Calu3 (cell line): ENCODE measurements at regions not wholly inside any gene's neighbourhood (a gene's known extent, or its start where the extent isn't known, plus 50 kb on each side); places are given as distances from the start of the nearest gene placed in this dataset.

Experiments used
- BruUV-seq: library from RNA; stranded (reverse); fragments of 400-500 nt; replicated peaks from 2 replicates; lab custom pipeline; 2021; lab: Mats Ljungman, UMichigan
- CTCF ChIA-PET: fragments of 300-600 bp; sonication (Branson Sonifier 250); formaldehyde crosslinking; loops from one replicate; lab custom pipeline; 2022; ENCODE audit warnings: antibody characterized with exemption; lab: Charles Lee
- DNase-seq: peaks from one replicate; pipeline ENCODE4 v3.0.0; 2022
- H3K27ac Mint-ChIP-seq: one replicate; pipeline ENCODE4 v1.8.0; 2022; ENCODE audit warnings: mixed read lengths; ENCODE audit not compliant: unreplicated experiment
- H3K27me3 Mint-ChIP-seq: one replicate; pipeline ENCODE4 v1.8.0; 2022; ENCODE audit warnings: mixed read lengths; ENCODE audit not compliant: unreplicated experiment
- H3K36me3 Mint-ChIP-seq: one replicate; pipeline ENCODE4 v1.8.0; 2022; ENCODE audit warnings: mild to moderate bottlenecking, moderate library complexity, mixed read lengths; ENCODE audit not compliant: insufficient read depth, unreplicated experiment
- H3K4me1 Mint-ChIP-seq: one replicate; pipeline ENCODE4 v1.8.0; 2022; ENCODE audit warnings: mild to moderate bottlenecking, low read depth, mixed read lengths; ENCODE audit not compliant: unreplicated experiment
- H3K4me3 Mint-ChIP-seq: one replicate; pipeline ENCODE4 v1.8.0; 2022; ENCODE audit warnings: mild to moderate bottlenecking, low read depth, moderate library complexity, mixed read lengths; ENCODE audit not compliant: unreplicated experiment
- H3K9me3 Mint-ChIP-seq: one replicate; pipeline ENCODE4 v1.8.0; 2022; ENCODE audit warnings: low read depth, mixed read lengths; ENCODE audit not compliant: unreplicated experiment
- intact Hi-C: fragments of 100-400 bp; cut with micrococcal nuclease; formaldehyde crosslinking; loops from one replicate; pipeline ENCODE4 v1.10.0; 2022; ENCODE audit not compliant: unreplicated experiment
- TF ChIP-seq, protein P1 (sequence below): fragments of 200-600 bp; IDR thresholded peaks from one replicate; pipeline ENCODE4 v1.8.0; 2022; ENCODE audit warnings: antibody characterized with exemption; ENCODE audit not compliant: unreplicated experiment

- Mint-ChIP-seq H3K9me3 (no peaks in the 10 kb centered on the region), H3K27ac (no peak overlapping the region), H3K27me3 (peaks cover 54% of the 10 kb centered on the region), H3K36me3 (no peaks in the 10 kb centered on the region), H3K4me1 (no peaks in the 10 kb centered on the region), H3K4me3 (no peak overlapping the region)
- no peak for DNase-seq
- TF ChIP-seq, protein P1, sequence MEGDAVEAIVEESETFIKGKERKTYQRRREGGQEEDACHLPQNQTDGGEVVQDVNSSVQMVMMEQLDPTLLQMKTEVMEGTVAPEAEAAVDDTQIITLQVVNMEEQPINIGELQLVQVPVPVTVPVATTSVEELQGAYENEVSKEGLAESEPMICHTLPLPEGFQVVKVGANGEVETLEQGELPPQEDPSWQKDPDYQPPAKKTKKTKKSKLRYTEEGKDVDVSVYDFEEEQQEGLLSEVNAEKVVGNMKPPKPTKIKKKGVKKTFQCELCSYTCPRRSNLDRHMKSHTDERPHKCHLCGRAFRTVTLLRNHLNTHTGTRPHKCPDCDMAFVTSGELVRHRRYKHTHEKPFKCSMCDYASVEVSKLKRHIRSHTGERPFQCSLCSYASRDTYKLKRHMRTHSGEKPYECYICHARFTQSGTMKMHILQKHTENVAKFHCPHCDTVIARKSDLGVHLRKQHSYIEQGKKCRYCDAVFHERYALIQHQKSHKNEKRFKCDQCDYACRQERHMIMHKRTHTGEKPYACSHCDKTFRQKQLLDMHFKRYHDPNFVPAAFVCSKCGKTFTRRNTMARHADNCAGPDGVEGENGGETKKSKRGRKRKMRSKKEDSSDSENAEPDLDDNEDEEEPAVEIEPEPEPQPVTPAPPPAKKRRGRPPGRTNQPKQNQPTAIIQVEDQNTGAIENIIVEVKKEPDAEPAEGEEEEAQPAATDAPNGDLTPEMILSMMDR: no peak
- intact Hi-C loops: no loop called here
- CTCF ChIA-PET: no interaction called here
- BruUV-seq: no TSS peak
Observed at GRCh38 chr2:18477293-18477692, 83.2 kb downstream of the RDH14 start.

GRCh38 chr2:18476484-18476883 lies 84.0 kb downstream of the RDH14 start:
- no peak overlapping the region for H3K27ac Mint-ChIP-seq
- H3K36me3 Mint-ChIP-seq: no peaks in the 10 kb centered on the region
- H3K27me3 Mint-ChIP-seq: peaks cover 59% of the 10 kb centered on the region
- no peak overlapping the region for H3K4me3 Mint-ChIP-seq
- H3K4me1 Mint-ChIP-seq: no peaks in the 10 kb centered on the region
- no peaks in the 10 kb centered on the region for H3K9me3 Mint-ChIP-seq
- intact Hi-C loops: no loop called here
- CTCF ChIA-PET: no interaction called here
- TF ChIP-seq, protein P1: no peak
- no TSS peak for BruUV-seq
- DNase-seq: no peak

- H3K27ac Mint-ChIP-seq: no peak overlapping the region
- no TSS peak for BruUV-seq
- no peaks in the 10 kb centered on the region for H3K36me3 Mint-ChIP-seq
- peaks cover 65% of the 10 kb centered on the region for H3K27me3 Mint-ChIP-seq
- H3K4me3 Mint-ChIP-seq: no peak overlapping the region
- H3K9me3 Mint-ChIP-seq: no peaks in the 10 kb centered on the region
- no peak for DNase-seq
- intact Hi-C loops: no loop called here
- no peaks in the 10 kb centered on the region for H3K4me1 Mint-ChIP-seq
- TF ChIP-seq, protein P1: no peak
- CTCF ChIA-PET: no interaction called here
Observed at GRCh38 chr2:18475884-18476283, 84.6 kb downstream of the RDH14 start.

DNA sequence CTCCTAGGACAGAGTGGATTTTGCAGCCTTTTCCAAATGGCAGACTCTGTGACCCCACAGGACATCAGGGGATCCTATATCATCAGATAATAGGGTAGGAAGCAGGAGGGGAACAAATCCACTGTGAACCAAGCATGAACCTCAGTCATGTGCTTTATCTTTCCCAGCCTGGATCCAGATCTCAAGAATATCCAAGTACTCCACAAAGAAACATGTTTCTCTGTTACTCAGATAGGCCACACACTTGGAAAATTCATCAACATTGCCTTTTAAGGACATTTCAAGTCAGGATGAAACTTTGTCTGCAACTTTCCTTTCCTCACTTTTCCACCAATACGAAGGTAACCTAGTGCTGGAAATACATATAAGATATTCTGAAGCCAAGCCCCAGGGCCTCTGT lies 85.8 kb downstream of the RDH14 start:
- intact Hi-C loops: no loop called here
- BruUV-seq: no TSS peak
- H3K36me3 Mint-ChIP-seq: no peaks in the 10 kb centered on the region
- peaks cover 70% of the 10 kb centered on the region for H3K27me3 Mint-ChIP-seq
- DNase-seq: no peak
- H3K4me3 Mint-ChIP-seq: no peak overlapping the region
- H3K9me3 Mint-ChIP-seq: no peaks in the 10 kb centered on the region
- TF ChIP-seq, protein P1: no peak
- CTCF ChIA-PET: no interaction called here
- no peaks in the 10 kb centered on the region for H3K4me1 Mint-ChIP-seq
- H3K27ac Mint-ChIP-seq: no peak overlapping the region
